Natural killer cell (primary cell): ENCODE measurements at regions not wholly inside any gene's neighbourhood (a gene's known extent, or its start where the extent isn't known, plus 50 kb on each side); places are given as distances from the start of the nearest gene placed in this dataset.

Experiments used
- ATAC-seq, 3 donors: fragments of 150-1000 bp in 2 of 3; fragments of 200-7000 bp in 1 of 3; cut with Tn5 transposase; 1 replicate in 1 of 3; 2 replicates in 2 of 3; pipeline ENCODE4 v1.10.0; 2021; ENCODE audit warnings: mild to moderate bottlenecking in 2 of 3, moderate library complexity in 2 of 3
- DNase-seq, 2 donors: peaks; one replicate each; pipeline versions ENCODE4 v3.0.0 to v3.0.0-alpha.2; 2013 to 2021; ENCODE audit warnings: mixed read lengths in 1 of 2
- H3K27ac ChIP-seq: one replicate; pipeline ENCODE4 v1.5.1; 2013; ENCODE audit warnings: mild to moderate bottlenecking, low read length
- H3K27me3 ChIP-seq: one replicate; pipeline ENCODE4 v1.6.1; 2013; ENCODE audit warnings: low read length; ENCODE audit not compliant: control insufficient read depth, insufficient read depth
- H3K36me3 ChIP-seq: one replicate; pipeline ENCODE4 v1.6.1; 2013; ENCODE audit warnings: low read length; ENCODE audit not compliant: control insufficient read depth, insufficient read depth
- H3K4me1 ChIP-seq: one replicate; pipeline ENCODE4 v1.6.1; 2013; ENCODE audit warnings: low read length; ENCODE audit not compliant: control insufficient read depth, insufficient read depth
- H3K4me3 ChIP-seq: one replicate; pipeline ENCODE4 v1.5.1; 2013; ENCODE audit warnings: low read length
- H3K9me3 ChIP-seq: one replicate; pipeline ENCODE4 v1.6.1; 2013; ENCODE audit warnings: low read length; ENCODE audit not compliant: control insufficient read depth, insufficient read depth
- H3K27ac Mint-ChIP-seq, 2 donors: one replicate each; pipeline ENCODE4 v1.8.0; 2022; ENCODE audit warnings: mild to moderate bottlenecking in 2 of 2, mixed read lengths in 2 of 2, moderate library complexity in 1 of 2
- H3K27me3 Mint-ChIP-seq, 2 donors: one replicate each; pipeline ENCODE4 v1.8.0; 2022; ENCODE audit warnings: low read depth in 2 of 2, mixed read lengths in 2 of 2
- H3K36me3 Mint-ChIP-seq: one replicate; pipeline ENCODE4 v1.8.0; 2022; ENCODE audit warnings: mixed read lengths
- H3K4me1 Mint-ChIP-seq, 2 donors: one replicate each; pipeline ENCODE4 v1.8.0; 2022; ENCODE audit warnings: mixed read lengths in 2 of 2
- H3K4me3 Mint-ChIP-seq: one replicate; pipeline ENCODE4 v1.8.0; 2022; ENCODE audit warnings: mild to moderate bottlenecking, moderate library complexity, mixed read lengths
- H3K9me3 Mint-ChIP-seq, 2 donors: one replicate each; pipeline ENCODE4 v1.8.0; 2022; ENCODE audit warnings: mixed read lengths in 2 of 2
- CTCF ChIP-seq: fragments of 200-600 bp; IDR thresholded peaks from one replicate; pipeline ENCODE4 v1.8.0; 2022; ENCODE audit warnings: antibody characterized with exemption
- WGBS: methylation state at CpG from one replicate; pipeline ENCODE4 v1.1.7; 2013; ENCODE audit warnings: missing lambda C conversion rate; ENCODE audit not compliant: insufficient coverage; 5-methylcytosine and 5-hydroxymethylcytosine counted together
- intact Hi-C: fragments of 100-400 bp; cut with micrococcal nuclease; formaldehyde crosslinking; loops from one replicate; pipeline ENCODE4 v1.14.2; 2022

DNA sequence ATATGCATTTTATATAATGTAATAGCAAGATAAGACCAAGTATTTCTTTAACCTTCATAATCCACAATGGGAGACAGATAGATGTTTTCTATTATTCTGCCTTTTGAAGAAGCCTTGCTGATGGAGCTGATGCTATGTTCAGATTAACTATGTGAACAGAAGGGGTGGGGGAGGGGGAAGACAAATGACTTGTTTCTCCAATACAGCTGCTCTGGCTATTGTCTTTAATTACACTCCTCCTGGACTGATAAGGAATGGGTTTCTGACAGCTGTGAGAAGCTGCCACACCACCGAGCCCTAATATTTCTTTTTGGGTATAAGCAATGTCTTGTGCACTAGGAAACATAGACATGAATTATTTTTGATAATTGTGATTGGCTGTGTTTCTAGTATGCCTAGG, 62.0 kb downstream of the CAVIN4 start:
- WGBS, result 64% methylated on average over 1 of the region's 1 CpG
- H3K27me3 Mint-ChIP-seq, result peaks cover 7 to 12% of the 10 kb centered on the region in 2 donors
- Histone ChIP-seq H3K36me3 (no peaks in the 10 kb centered on the region), H3K4me1 (no peaks in the 10 kb centered on the region), H3K4me3 (no peak overlapping the region), H3K27ac (no peak overlapping the region), H3K9me3 (no peaks in the 10 kb centered on the region), H3K27me3 (no peaks in the 10 kb centered on the region)
- ATAC-seq, result no peak
- no peak overlapping the region for H3K27ac Mint-ChIP-seq
- TF ChIP-seq CTCF, result no peak
- intact Hi-C loops, result no loop called here
- no peak for DNase-seq
- H3K36me3 Mint-ChIP-seq, result no peaks in the 10 kb centered on the region
- no peak overlapping the region for H3K4me3 Mint-ChIP-seq
- peaks cover 7% of the 10 kb centered on the region in 2 donors for H3K9me3 Mint-ChIP-seq
- H3K4me1 Mint-ChIP-seq, result no peaks in the 10 kb centered on the region

DNA sequence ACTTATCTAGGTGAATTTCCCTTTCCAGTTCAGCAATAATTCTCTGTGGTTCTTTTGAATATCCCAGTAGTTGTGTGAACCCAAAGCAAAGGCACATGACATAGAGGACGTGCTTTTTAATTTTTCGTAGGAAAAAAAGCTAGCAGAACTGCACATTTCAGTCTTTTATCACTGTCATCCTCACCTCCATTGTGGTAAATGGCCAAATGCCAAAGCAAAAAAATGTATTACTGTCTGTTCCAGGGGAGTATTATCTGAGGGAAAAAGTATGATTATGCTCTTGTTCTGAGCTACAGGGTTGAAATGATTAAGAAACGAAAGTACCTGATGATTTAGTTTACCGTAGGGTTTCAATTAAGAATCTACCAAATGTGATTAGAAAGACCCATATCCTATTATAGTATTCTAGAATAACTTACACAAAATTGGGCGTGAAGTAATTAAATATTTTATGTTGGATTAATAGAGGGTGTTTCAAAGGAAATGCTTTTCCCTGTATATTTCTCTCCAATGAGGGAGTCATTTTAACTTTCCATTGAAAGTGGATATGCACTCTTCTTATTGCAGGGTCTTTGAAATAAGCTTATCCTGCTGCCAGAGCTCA, 62.7 kb downstream of the CAVIN4 start:
- Histone ChIP-seq H3K4me3 (no peak overlapping the region), H3K36me3 (no peaks in the 10 kb centered on the region), H3K9me3 (no peaks in the 10 kb centered on the region), H3K27me3 (no peaks in the 10 kb centered on the region), H3K27ac (no peak overlapping the region), H3K4me1 (no peaks in the 10 kb centered on the region)
- no peak for DNase-seq
- TF ChIP-seq CTCF, result no peak
- H3K4me1 Mint-ChIP-seq, result no peaks in the 10 kb centered on the region
- H3K27me3 Mint-ChIP-seq, result peaks cover 7 to 12% of the 10 kb centered on the region in 2 donors
- 92% methylated on average over 2 of the region's 5 CpGs for WGBS
- no peak overlapping the region for H3K4me3 Mint-ChIP-seq
- ATAC-seq, result no peak
- peaks cover 7 to 8% of the 10 kb centered on the region in 2 donors for H3K9me3 Mint-ChIP-seq
- no peaks in the 10 kb centered on the region for H3K36me3 Mint-ChIP-seq
- intact Hi-C loops, result no loop called here
- H3K27ac Mint-ChIP-seq, result no peak overlapping the region

DNA sequence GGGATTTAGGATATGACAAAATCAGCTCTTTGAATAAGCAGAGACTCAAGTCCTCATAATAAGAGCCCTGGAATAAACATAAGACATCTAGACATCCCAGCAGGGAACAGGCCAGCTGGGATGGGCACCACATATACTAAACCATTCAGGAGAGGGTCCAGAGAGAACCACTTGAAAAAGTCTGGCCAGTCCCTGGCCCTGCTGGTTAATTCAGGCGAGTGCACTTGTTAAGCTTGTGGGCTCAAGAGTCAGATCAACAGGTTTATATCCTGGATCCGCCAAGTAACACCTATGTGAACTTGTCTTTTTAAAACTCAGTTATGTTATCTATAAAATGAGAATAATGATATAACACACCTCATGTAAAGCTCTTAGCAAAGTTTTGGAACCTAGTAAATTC, 63.3 kb downstream of the CAVIN4 start:
- H3K27me3 Mint-ChIP-seq, result peaks cover 7 to 12% of the 10 kb centered on the region in 2 donors

More for the DNA sequence above, 63.3 kb downstream of the CAVIN4 start:
- Mint-ChIP-seq H3K4me3 (no peak overlapping the region), H3K4me1 (no peaks in the 10 kb centered on the region), H3K27ac (no peak overlapping the region), H3K36me3 (no peaks in the 10 kb centered on the region), H3K9me3 (peaks cover 7 to 8% of the 10 kb centered on the region in 2 donors)
- ATAC-seq (no peak), DNase-seq (no peak)
- no peak overlapping the region for H3K4me3 ChIP-seq
- WGBS, result 53% methylated on average over 1 of the region's 2 CpGs
- H3K9me3 ChIP-seq, result no peaks in the 10 kb centered on the region
- H3K36me3 ChIP-seq, result no peaks in the 10 kb centered on the region
- TF ChIP-seq CTCF, result no peak
- no peak overlapping the region for H3K27ac ChIP-seq
- H3K4me1 ChIP-seq, result no peaks in the 10 kb centered on the region
- intact Hi-C loops, result no loop called here
- no peaks in the 10 kb centered on the region for H3K27me3 ChIP-seq
